ENCODE measurements at regions not wholly inside any gene's neighbourhood (a gene's known extent, or its start where the extent isn't known, plus 50 kb on each side); places are given as distances from the start of the nearest gene placed in this dataset.
"Not testable (repeated sequence)": the region's sequence is repeated elsewhere in the genome, so short reads cannot be mapped to it uniquely, and the experiment has no call there.

GRCh38 chr4:79723507-79723906 lies 315.5 kb upstream of the GK2 start:
- Histone ChIP-seq H3K9me3 (ENCODE audit: low read length) (no peaks in the 10 kb centered on the region), H3K4me2 (ENCODE audit: low read length) (no peak overlapping the region)

GRCh38 chr4:79700356-79700755 lies 292.3 kb upstream of the GK2 start:
- H3K4me2 ChIP-seq (ENCODE audit: low read length): no peak overlapping the region
- no peak overlapping the region for H3K9ac ChIP-seq (ENCODE audit: low read length)
- no peaks in the 10 kb centered on the region for H3K9me3 ChIP-seq (ENCODE audit: low read length)
- no peaks in the 10 kb centered on the region for H3K36me3 ChIP-seq (ENCODE audit: insufficient read depth, low read length)
- no peaks in the 10 kb centered on the region for H3K4me1 ChIP-seq (ENCODE audit: insufficient read depth, low read length, severe bottlenecking)
- no peak overlapping the region for H2AFZ ChIP-seq (ENCODE audit: low read length)
- no peaks in the 10 kb centered on the region for H3K27me3 ChIP-seq (ENCODE audit: insufficient read depth, low read length)
- H3F3A ChIP-seq (ENCODE audit: insufficient read depth, low read length): no peaks in the 10 kb centered on the region
- no peak for TF ChIP-seq CTCF (IDR thresholded peaks at IDR 0.05; ENCODE audit: low read length)
- no peak for TF ChIP-seq EZH2 (IDR thresholded peaks at IDR 0.05; ENCODE audit: borderline replicate concordance, low read length)
- no peak overlapping the region for H3K4me3 ChIP-seq (ENCODE audit: low read depth, low read length, poor library complexity, severe bottlenecking)
- no peak overlapping the region for H3K27ac ChIP-seq (ENCODE audit: low read depth, low read length, poor library complexity, severe bottlenecking)
- H3K9me2 ChIP-seq (ENCODE audit: low read depth, low read length): no peaks in the 10 kb centered on the region
- H4K20me1 ChIP-seq (ENCODE audit: insufficient read depth, low read length): no peaks in the 10 kb centered on the region
- H3K79me2 ChIP-seq (ENCODE audit: insufficient read depth, low read length): no peaks in the 10 kb centered on the region

More at GRCh38 chr4:79723507-79723906, 315.5 kb upstream of the GK2 start:
- Histone ChIP-seq H3K27me3 (ENCODE audit: insufficient read depth, low read length) (no peaks in the 10 kb centered on the region), H3K9ac (ENCODE audit: low read length) (no peak overlapping the region), H3K9me2 (ENCODE audit: low read depth, low read length) (no peaks in the 10 kb centered on the region), H3K27ac (ENCODE audit: low read depth, low read length, poor library complexity, severe bottlenecking) (no peak overlapping the region), H3K4me1 (ENCODE audit: insufficient read depth, low read length, severe bottlenecking) (no peaks in the 10 kb centered on the region), H4K20me1 (ENCODE audit: insufficient read depth, low read length) (no peaks in the 10 kb centered on the region), H3K79me2 (ENCODE audit: insufficient read depth, low read length) (no peaks in the 10 kb centered on the region), H3F3A (ENCODE audit: insufficient read depth, low read length) (no peaks in the 10 kb centered on the region), H2AFZ (ENCODE audit: low read length) (no peak overlapping the region), H3K4me3 (ENCODE audit: low read depth, low read length, poor library complexity, severe bottlenecking) (no peak overlapping the region), H3K36me3 (ENCODE audit: insufficient read depth, low read length) (no peaks in the 10 kb centered on the region)
- TF ChIP-seq EZH2 (IDR thresholded peaks at IDR 0.05; ENCODE audit: borderline replicate concordance, low read length): no peak
- TF ChIP-seq CTCF (IDR thresholded peaks at IDR 0.05; ENCODE audit: low read length): no peak

GRCh38 chr4:79697444-79697843 lies 289.4 kb upstream of the GK2 start:
- no peaks in the 10 kb centered on the region for H3K36me3 ChIP-seq (ENCODE audit: insufficient read depth, low read length)
- H2AFZ ChIP-seq (ENCODE audit: low read length): no peak overlapping the region
- no peaks in the 10 kb centered on the region for H3K79me2 ChIP-seq (ENCODE audit: insufficient read depth, low read length)
- H3F3A ChIP-seq (ENCODE audit: insufficient read depth, low read length): no peaks in the 10 kb centered on the region
- H3K27ac ChIP-seq (ENCODE audit: low read depth, low read length, poor library complexity, severe bottlenecking): no peak overlapping the region
- no peaks in the 10 kb centered on the region for H3K9me3 ChIP-seq (ENCODE audit: low read length)
- TF ChIP-seq CTCF (IDR thresholded peaks at IDR 0.05; ENCODE audit: low read length) (no peak), EZH2 (IDR thresholded peaks at IDR 0.05; ENCODE audit: borderline replicate concordance, low read length) (no peak)
- H3K4me2 ChIP-seq (ENCODE audit: low read length): no peak overlapping the region
- H3K27me3 ChIP-seq (ENCODE audit: insufficient read depth, low read length): no peaks in the 10 kb centered on the region
- H4K20me1 ChIP-seq (ENCODE audit: insufficient read depth, low read length): no peaks in the 10 kb centered on the region
- no peaks in the 10 kb centered on the region for H3K4me1 ChIP-seq (ENCODE audit: insufficient read depth, low read length, severe bottlenecking)
- no peak overlapping the region for H3K4me3 ChIP-seq (ENCODE audit: low read depth, low read length, poor library complexity, severe bottlenecking)
- H3K9me2 ChIP-seq (ENCODE audit: low read depth, low read length): no peaks in the 10 kb centered on the region
- no peak overlapping the region for H3K9ac ChIP-seq (ENCODE audit: low read length)

- H3K9me2 ChIP-seq (ENCODE audit: low read depth, low read length); H3K36me3 ChIP-seq (ENCODE audit: insufficient read depth, low read length); H3K27ac ChIP-seq (ENCODE audit: low read depth, low read length, poor library complexity, severe bottlenecking); H3K4me1 ChIP-seq (ENCODE audit: insufficient read depth, low read length, severe bottlenecking); H3F3A ChIP-seq (ENCODE audit: insufficient read depth, low read length); H3K4me2 ChIP-seq (ENCODE audit: low read length); H3K9me3 ChIP-seq (ENCODE audit: low read length); H4K20me1 ChIP-seq (ENCODE audit: insufficient read depth, low read length); H3K9ac ChIP-seq (ENCODE audit: low read length); H3K79me2 ChIP-seq (ENCODE audit: insufficient read depth, low read length); H2AFZ ChIP-seq (ENCODE audit: low read length); H3K4me3 ChIP-seq (ENCODE audit: low read depth, low read length, poor library complexity, severe bottlenecking); H3K27me3 ChIP-seq (ENCODE audit: insufficient read depth, low read length): not testable (repeated sequence)
These were observed 288.5 kb upstream of the GK2 start for GRCh38 chr4:79696534-79696933.
